ENCODE measurements at regions not wholly inside any gene's neighbourhood (a gene's known extent, or its start where the extent isn't known, plus 50 kb on each side); places are given as distances from the start of the nearest gene placed in this dataset.

DNA sequence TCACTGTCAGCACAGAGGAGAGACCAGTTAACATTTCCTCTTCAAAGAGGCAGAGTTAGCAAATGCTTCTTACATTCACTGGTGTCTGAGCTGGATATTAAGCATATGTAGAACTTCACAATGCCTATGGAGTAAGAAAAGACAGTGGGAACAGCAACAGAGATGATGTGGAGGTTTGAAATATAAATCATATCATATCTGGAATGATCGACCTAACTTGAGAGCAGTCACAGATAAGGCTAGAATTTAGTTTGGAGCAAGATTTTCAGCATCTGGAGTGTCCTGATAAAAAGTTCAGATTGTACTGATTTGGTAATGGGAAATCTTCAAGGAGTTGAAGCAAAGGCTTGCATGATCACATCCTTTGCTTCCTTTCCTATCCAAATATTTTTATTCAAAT is 90.5 kb upstream of the ANKRD50 start:
- TF ChIP-seq ARNTL (CRISPR knock-in tag; IDR thresholded peaks at IDR 0.05; ENCODE audit: borderline replicate concordance, low read depth) (no peak), ZNF70 (CRISPR knock-in tag; IDR thresholded peaks at IDR 0.05) (no peak), TOX (CRISPR knock-in tag; IDR thresholded peaks at IDR 0.05; ENCODE audit: borderline replicate concordance) (no peak), ZC3H10 (CRISPR knock-in tag; IDR thresholded peaks at IDR 0.05) (no peak)
- TF ChIP-seq, protein P1, sequence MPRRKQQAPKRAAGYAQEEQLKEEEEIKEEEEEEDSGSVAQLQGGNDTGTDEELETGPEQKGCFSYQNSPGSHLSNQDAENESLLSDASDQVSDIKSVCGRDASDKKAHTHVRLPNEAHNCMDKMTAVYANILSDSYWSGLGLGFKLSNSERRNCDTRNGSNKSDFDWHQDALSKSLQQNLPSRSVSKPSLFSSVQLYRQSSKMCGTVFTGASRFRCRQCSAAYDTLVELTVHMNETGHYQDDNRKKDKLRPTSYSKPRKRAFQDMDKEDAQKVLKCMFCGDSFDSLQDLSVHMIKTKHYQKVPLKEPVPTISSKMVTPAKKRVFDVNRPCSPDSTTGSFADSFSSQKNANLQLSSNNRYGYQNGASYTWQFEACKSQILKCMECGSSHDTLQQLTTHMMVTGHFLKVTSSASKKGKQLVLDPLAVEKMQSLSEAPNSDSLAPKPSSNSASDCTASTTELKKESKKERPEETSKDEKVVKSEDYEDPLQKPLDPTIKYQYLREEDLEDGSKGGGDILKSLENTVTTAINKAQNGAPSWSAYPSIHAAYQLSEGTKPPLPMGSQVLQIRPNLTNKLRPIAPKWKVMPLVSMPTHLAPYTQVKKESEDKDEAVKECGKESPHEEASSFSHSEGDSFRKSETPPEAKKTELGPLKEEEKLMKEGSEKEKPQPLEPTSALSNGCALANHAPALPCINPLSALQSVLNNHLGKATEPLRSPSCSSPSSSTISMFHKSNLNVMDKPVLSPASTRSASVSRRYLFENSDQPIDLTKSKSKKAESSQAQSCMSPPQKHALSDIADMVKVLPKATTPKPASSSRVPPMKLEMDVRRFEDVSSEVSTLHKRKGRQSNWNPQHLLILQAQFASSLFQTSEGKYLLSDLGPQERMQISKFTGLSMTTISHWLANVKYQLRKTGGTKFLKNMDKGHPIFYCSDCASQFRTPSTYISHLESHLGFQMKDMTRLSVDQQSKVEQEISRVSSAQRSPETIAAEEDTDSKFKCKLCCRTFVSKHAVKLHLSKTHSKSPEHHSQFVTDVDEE (CRISPR knock-in tag; IDR thresholded peaks at IDR 0.05) = no peak
